ENCODE measurements at regions not wholly inside any gene's neighbourhood (a gene's known extent, or its start where the extent isn't known, plus 50 kb on each side); places are given as distances from the start of the nearest gene placed in this dataset.

DNA sequence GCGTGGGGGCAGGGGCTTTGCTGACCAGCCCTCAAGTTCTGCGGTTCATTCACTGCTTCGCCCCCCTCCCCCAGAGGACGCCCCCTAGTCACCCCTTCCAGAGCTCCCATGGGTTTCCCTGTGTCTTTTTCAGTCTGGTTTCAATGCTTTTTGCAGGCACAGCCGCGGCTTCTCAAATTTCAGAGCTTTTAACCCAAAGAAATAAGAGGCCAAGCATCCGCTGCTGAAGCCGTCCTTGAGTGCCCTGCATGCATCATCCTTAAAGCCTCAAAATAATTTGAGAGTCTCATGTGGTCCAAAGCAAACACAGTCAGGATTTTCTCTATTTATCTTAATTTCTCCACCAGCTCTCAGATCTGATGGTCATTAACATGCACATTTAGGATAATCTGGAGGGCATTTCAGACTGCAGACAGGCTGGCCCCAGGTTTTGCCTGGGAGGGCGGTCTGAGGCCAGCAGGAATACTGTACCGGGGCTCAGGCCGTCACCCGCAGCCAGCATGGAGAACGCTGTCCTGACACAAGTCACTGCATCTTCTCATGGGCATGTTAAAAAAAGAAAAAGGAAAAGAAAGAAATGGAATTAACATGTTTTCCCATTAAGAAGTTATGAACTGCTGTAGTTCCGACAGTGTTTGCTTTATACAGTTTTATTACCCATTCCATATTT lies 420.8 kb upstream of the IRX4 start:
- Histone ChIP-seq H3K4me1 (ENCODE audit: insufficient read depth, low read length, severe bottlenecking) (no peaks in the 10 kb centered on the region), H4K20me1 (ENCODE audit: insufficient read depth, low read length) (no peaks in the 10 kb centered on the region), H3K36me3 (ENCODE audit: insufficient read depth, low read length) (no peaks in the 10 kb centered on the region), H3F3A (ENCODE audit: insufficient read depth, low read length) (no peaks in the 10 kb centered on the region), H3K9me3 (ENCODE audit: low read length) (no peaks in the 10 kb centered on the region), H3K4me3 (ENCODE audit: low read depth, low read length, poor library complexity, severe bottlenecking) (no peak overlapping the region), H3K4me2 (ENCODE audit: low read length) (no peak overlapping the region), H3K27ac (ENCODE audit: low read depth, low read length, poor library complexity, severe bottlenecking) (no peak overlapping the region), H2AFZ (ENCODE audit: low read length) (no peak overlapping the region), H3K9ac (ENCODE audit: low read length) (no peak overlapping the region), H3K27me3 (ENCODE audit: insufficient read depth, low read length) (no peaks in the 10 kb centered on the region; the same call in 1 of the 2 replicates), H3K79me2 (ENCODE audit: insufficient read depth, low read length) (no peaks in the 10 kb centered on the region), H3K9me2 (ENCODE audit: low read depth, low read length) (no peaks in the 10 kb centered on the region)
- no peak for TF ChIP-seq EZH2 (IDR thresholded peaks at IDR 0.05; ENCODE audit: borderline replicate concordance, low read length)
- TF ChIP-seq, protein P1, sequence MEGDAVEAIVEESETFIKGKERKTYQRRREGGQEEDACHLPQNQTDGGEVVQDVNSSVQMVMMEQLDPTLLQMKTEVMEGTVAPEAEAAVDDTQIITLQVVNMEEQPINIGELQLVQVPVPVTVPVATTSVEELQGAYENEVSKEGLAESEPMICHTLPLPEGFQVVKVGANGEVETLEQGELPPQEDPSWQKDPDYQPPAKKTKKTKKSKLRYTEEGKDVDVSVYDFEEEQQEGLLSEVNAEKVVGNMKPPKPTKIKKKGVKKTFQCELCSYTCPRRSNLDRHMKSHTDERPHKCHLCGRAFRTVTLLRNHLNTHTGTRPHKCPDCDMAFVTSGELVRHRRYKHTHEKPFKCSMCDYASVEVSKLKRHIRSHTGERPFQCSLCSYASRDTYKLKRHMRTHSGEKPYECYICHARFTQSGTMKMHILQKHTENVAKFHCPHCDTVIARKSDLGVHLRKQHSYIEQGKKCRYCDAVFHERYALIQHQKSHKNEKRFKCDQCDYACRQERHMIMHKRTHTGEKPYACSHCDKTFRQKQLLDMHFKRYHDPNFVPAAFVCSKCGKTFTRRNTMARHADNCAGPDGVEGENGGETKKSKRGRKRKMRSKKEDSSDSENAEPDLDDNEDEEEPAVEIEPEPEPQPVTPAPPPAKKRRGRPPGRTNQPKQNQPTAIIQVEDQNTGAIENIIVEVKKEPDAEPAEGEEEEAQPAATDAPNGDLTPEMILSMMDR (IDR thresholded peaks at IDR 0.05; ENCODE audit: low read length): no peak

DNA sequence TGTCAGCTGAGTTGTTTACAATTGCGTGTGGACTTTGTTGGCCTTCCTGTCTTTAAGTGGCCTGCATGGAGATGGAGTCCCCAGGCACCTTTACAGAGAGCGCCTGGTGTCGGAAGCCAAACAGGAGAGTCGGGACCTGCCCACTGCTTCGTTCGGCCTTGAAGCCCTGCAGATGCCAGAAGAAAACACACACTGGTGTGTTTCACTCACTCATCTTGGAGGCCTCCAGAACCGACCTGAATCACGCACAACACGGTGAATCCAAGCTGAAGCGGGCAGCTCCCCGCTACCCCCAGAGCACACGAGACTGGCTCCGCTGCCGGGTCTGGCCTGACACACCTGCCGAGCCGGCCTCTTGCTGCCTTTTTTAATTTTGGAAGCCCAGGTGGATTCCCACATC lies 419.4 kb upstream of the IRX4 start:
- Histone ChIP-seq H2AFZ (ENCODE audit: low read length) (no peak overlapping the region), H3K9me2 (ENCODE audit: low read depth, low read length) (no peaks in the 10 kb centered on the region), H3K4me3 (ENCODE audit: low read depth, low read length, poor library complexity, severe bottlenecking) (no peak overlapping the region), H3F3A (ENCODE audit: insufficient read depth, low read length) (no peaks in the 10 kb centered on the region), H3K27me3 (ENCODE audit: insufficient read depth, low read length) (no peaks in the 10 kb centered on the region; the same call in 1 of the 2 replicates), H3K4me2 (ENCODE audit: low read length) (no peak overlapping the region), H3K36me3 (ENCODE audit: insufficient read depth, low read length) (no peaks in the 10 kb centered on the region), H3K9ac (ENCODE audit: low read length) (no peak overlapping the region), H3K4me1 (ENCODE audit: insufficient read depth, low read length, severe bottlenecking) (no peaks in the 10 kb centered on the region), H4K20me1 (ENCODE audit: insufficient read depth, low read length) (no peaks in the 10 kb centered on the region), H3K9me3 (ENCODE audit: low read length) (no peaks in the 10 kb centered on the region), H3K27ac (ENCODE audit: low read depth, low read length, poor library complexity, severe bottlenecking) (no peak overlapping the region), H3K79me2 (ENCODE audit: insufficient read depth, low read length) (no peaks in the 10 kb centered on the region)
- no peak for TF ChIP-seq EZH2 (IDR thresholded peaks at IDR 0.05; ENCODE audit: borderline replicate concordance, low read length)
- TF ChIP-seq, protein P1 (IDR thresholded peaks at IDR 0.05; ENCODE audit: low read length): no peak

DNA sequence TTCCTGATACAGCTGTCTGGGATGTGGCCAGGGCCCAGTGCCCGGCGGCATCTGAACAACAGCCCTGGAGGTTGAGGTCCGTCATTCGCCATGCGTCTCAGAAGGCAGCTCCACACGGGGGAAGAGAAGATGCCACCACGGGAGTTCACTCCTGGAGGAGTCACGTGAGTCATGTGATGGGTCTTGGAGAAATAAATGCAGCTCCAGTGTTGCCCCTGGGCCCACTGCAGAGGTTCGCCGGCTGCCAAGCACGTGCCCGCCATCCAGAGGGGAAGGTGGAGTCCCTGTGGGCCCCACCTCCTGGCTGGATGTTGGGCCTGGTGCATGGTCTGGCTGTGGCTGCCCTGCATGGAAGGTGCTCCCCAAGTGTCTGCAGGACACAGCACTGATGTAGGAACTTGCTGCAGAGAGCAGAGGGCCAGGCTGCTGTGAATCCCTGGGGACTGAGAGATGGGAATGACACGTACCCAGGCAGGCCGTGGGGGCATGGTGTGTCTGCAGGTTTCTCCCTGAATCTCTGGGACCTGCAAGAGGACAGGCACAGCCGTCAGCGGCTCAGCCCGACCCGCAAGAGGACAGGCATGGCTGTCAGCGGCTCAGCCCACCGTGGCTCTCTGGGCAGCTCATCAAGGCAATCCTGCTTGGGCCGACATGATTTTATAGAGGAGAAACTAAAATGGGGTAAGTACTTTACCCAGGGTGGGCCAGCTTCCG lies 418.3 kb upstream of the IRX4 start:
- Histone ChIP-seq H3K9ac (ENCODE audit: low read length) (no peak overlapping the region), H3K4me1 (ENCODE audit: insufficient read depth, low read length, severe bottlenecking) (no peaks in the 10 kb centered on the region), H4K20me1 (ENCODE audit: insufficient read depth, low read length) (no peaks in the 10 kb centered on the region), H3K27me3 (ENCODE audit: insufficient read depth, low read length) (no peaks in the 10 kb centered on the region; the same call in 1 of the 2 replicates), H3K79me2 (ENCODE audit: insufficient read depth, low read length) (no peaks in the 10 kb centered on the region), H3K36me3 (ENCODE audit: insufficient read depth, low read length) (no peaks in the 10 kb centered on the region), H2AFZ (ENCODE audit: low read length) (no peak overlapping the region), H3K9me2 (ENCODE audit: low read depth, low read length) (no peaks in the 10 kb centered on the region), H3F3A (ENCODE audit: insufficient read depth, low read length) (no peaks in the 10 kb centered on the region), H3K9me3 (ENCODE audit: low read length) (no peaks in the 10 kb centered on the region), H3K4me2 (ENCODE audit: low read length) (no peak overlapping the region), H3K4me3 (ENCODE audit: low read depth, low read length, poor library complexity, severe bottlenecking) (no peak overlapping the region), H3K27ac (ENCODE audit: low read depth, low read length, poor library complexity, severe bottlenecking) (no peak overlapping the region)
- no peak for TF ChIP-seq EZH2 (IDR thresholded peaks at IDR 0.05; ENCODE audit: borderline replicate concordance, low read length)
- TF ChIP-seq, protein P1 (IDR thresholded peaks at IDR 0.05; ENCODE audit: low read length): no peak

Data from OCI-LY1 (cell line).